Peyer's patch (tissue), 4 donors: ENCODE measurements at regions not wholly inside any gene's neighbourhood (a gene's known extent, or its start where the extent isn't known, plus 50 kb on each side); places are given as distances from the start of the nearest gene placed in this dataset.

ENCODE experiments used
- CTCF ChIP-seq, 6 experiments: fragments of 450-650 bp in 4 of 6; fragments of 200-600 bp in 2 of 6; sonication (generic) in 1 of 6; IDR thresholded peaks; one replicate each; pipeline ENCODE4 v1.5.1; 2017 to 2019; ENCODE audit warnings: antibody characterized with exemption in 6 of 6, mild to moderate bottlenecking in 3 of 6, moderate library complexity in 1 of 6
- POLR2A ChIP-seq, 2 donors: fragments of 450-650 bp; IDR thresholded peaks; one replicate each; pipeline ENCODE4 v1.5.1; 2017; ENCODE audit warnings: antibody characterized with exemption in 2 of 2, mild to moderate bottlenecking in 2 of 2, moderate library complexity in 2 of 2

- TF ChIP-seq CTCF (IDR thresholded peaks at IDR 0.05) (no peak), POLR2A (IDR thresholded peaks at IDR 0.05) (no peak)
Measured at GRCh38 chr10:57993302-57993701, 274.4 kb downstream of the IPMK start.
